PC-9 (cell line): ENCODE measurements at regions not wholly inside any gene's neighbourhood (a gene's known extent, or its start where the extent isn't known, plus 50 kb on each side); places are given as distances from the start of the nearest gene placed in this dataset.
A peak's percentile ranks its signal among the peaks of the same experiment; 100 is the strongest.

ENCODE experiments used
- BruUV-seq: library from RNA; stranded (reverse); fragments of 400-500 nt; replicated peaks from 2 replicates; lab custom pipeline; 2021; lab: Mats Ljungman, UMichigan
- CTCF ChIA-PET: fragments of 300-600 bp; sonication (Branson Sonifier 250); formaldehyde crosslinking; loops from one replicate; lab custom pipeline; 2022; ENCODE audit warnings: antibody characterized with exemption; lab: Charles Lee
- POLR2A ChIA-PET: fragments of 300-600 bp; sonication (Branson Sonifier 250); formaldehyde crosslinking; loops from one replicate; lab custom pipeline; 2022; ENCODE audit warnings: antibody characterized with exemption; ENCODE audit not compliant: unreplicated experiment; lab: Charles Lee
- DNase-seq, 2 experiments: peaks; one replicate each; pipeline versions ENCODE4 v3.0.0 to v3.0.0-alpha.2; 2015 to 2022; ENCODE audit warnings: mixed read lengths in 1 of 2
- H2AFZ ChIP-seq: fragments of 200-600 bp; sonication (generic); 2 replicates; pipeline ENCODE4 v1.8.1; 2017; ENCODE audit warnings: antibody characterized with exemption
- H3F3A ChIP-seq: fragments of 200-600 bp; sonication (generic); 2 replicates; pipeline ENCODE4 v1.8.1; 2017; ENCODE audit warnings: antibody characterized with exemption, mild to moderate bottlenecking, low read depth; ENCODE audit not compliant: insufficient read depth
- H3K27ac ChIP-seq: fragments of 200-600 bp; sonication (generic); 2 replicates; pipeline ENCODE4 v1.6.1; 2016; ENCODE audit warnings: mixed run types
- H3K27me3 ChIP-seq: fragments of 200-600 bp; sonication (generic); 2 replicates; pipeline ENCODE4 v1.6.1; 2016; ENCODE audit warnings: low read depth, mixed run types; ENCODE audit not compliant: insufficient read depth
- H3K36me3 ChIP-seq: fragments of 200-600 bp; sonication (generic); 2 replicates; pipeline ENCODE4 v1.6.1; 2016; ENCODE audit warnings: low read depth, mixed run types
- H3K4me1 ChIP-seq: fragments of 200-600 bp; sonication (generic); replicated peaks from 2 replicates; pipeline ENCODE4 v1.6.1; 2016; ENCODE audit warnings: mixed run types; ENCODE audit not compliant: insufficient read depth
- H3K4me2 ChIP-seq: fragments of 200-600 bp; sonication (generic); 2 replicates; pipeline ENCODE4 v1.6.1; 2017; ENCODE audit warnings: mixed run types
- H3K4me3 ChIP-seq: fragments of 200-600 bp; sonication (generic); 2 replicates; pipeline ENCODE4 v1.6.1; 2016; ENCODE audit warnings: mixed run types
- H3K79me2 ChIP-seq: fragments of 200-600 bp; sonication (generic); 2 replicates; pipeline ENCODE4 v1.6.1; 2017; ENCODE audit warnings: low read depth, mixed run types
- H3K9me2 ChIP-seq: fragments of 200-600 bp; sonication (generic); 2 replicates; pipeline ENCODE4 v1.8.1; 2017; ENCODE audit warnings: mild to moderate bottlenecking; ENCODE audit not compliant: insufficient read depth
- H3K9me3 ChIP-seq: fragments of 200-600 bp; sonication (generic); 2 replicates; pipeline ENCODE4 v1.8.1; 2016; ENCODE audit warnings: low read depth; ENCODE audit not compliant: insufficient read depth
- H4K20me1 ChIP-seq: fragments of 200-600 bp; sonication (generic); 2 replicates; pipeline ENCODE4 v1.8.1; 2017; ENCODE audit not compliant: insufficient read depth
- EZH2 ChIP-seq: fragments of 200-600 bp; sonication (generic); IDR thresholded peaks from 2 replicates; pipeline ENCODE4 v1.8.0; 2017; ENCODE audit warnings: antibody characterized with exemption, low read depth
- intact Hi-C: fragments of 100-400 bp; cut with micrococcal nuclease; formaldehyde crosslinking; loops from one replicate; pipeline ENCODE4 v1.10.0; 2022; ENCODE audit not compliant: unreplicated experiment
- TF ChIP-seq, protein P1 (sequence below): fragments of 200-600 bp; sonication (generic); conservative IDR thresholded peaks from 2 replicates; pipeline ENCODE4 v1.6.1; 2017; ENCODE audit warnings: mixed run types, antibody characterized with exemption, mild to moderate bottlenecking, moderate library complexity

DNA sequence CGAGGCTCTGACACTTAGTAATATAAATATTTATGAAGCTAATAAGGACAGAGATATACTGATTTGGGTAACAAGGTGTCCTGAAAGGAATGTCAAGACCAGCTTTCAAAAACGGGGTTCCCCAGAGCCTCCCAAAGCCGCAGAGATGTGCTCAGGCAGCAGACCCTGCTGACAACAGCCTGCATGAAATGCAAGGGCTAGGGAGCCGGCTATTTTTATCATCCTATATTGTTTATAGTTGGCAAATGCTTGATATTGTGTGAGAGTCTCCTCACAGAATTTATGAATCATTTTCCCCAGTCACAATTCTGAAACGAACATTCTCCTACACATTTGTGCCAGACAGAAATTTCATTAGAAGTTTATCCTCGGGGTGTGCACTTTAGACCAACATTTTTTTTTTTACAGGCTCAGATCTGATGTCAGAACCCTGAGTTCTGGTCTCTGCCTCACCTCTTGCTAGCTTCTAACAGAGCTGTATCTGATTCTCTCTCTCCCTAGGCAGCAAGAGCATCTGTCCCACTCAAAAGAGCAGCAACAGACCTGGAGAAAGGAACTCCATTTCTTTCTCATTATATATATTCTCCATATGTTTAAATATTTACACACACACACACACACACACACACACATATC is 302.3 kb upstream of the PLD5 start:
- ChIA-PET POLR2A (no interaction called here), CTCF (no interaction called here)
- DNase-seq = no peak
- TF ChIP-seq, protein P1, sequence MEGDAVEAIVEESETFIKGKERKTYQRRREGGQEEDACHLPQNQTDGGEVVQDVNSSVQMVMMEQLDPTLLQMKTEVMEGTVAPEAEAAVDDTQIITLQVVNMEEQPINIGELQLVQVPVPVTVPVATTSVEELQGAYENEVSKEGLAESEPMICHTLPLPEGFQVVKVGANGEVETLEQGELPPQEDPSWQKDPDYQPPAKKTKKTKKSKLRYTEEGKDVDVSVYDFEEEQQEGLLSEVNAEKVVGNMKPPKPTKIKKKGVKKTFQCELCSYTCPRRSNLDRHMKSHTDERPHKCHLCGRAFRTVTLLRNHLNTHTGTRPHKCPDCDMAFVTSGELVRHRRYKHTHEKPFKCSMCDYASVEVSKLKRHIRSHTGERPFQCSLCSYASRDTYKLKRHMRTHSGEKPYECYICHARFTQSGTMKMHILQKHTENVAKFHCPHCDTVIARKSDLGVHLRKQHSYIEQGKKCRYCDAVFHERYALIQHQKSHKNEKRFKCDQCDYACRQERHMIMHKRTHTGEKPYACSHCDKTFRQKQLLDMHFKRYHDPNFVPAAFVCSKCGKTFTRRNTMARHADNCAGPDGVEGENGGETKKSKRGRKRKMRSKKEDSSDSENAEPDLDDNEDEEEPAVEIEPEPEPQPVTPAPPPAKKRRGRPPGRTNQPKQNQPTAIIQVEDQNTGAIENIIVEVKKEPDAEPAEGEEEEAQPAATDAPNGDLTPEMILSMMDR = no peak
- intact Hi-C loops = no loop called here
- H2AFZ ChIP-seq = no peak overlapping the region
- no peaks in the 10 kb centered on the region for H3K9me2 ChIP-seq
- H3K27ac ChIP-seq = no peak overlapping the region
- no peak overlapping the region for H3K4me2 ChIP-seq
- H3K27me3 ChIP-seq = no peaks in the 10 kb centered on the region; the same call in 1 of the 2 replicates
- no TSS peak for BruUV-seq
- H3F3A ChIP-seq = no peaks in the 10 kb centered on the region
- H3K36me3 ChIP-seq = no peaks in the 10 kb centered on the region
- no peaks in the 10 kb centered on the region for H3K79me2 ChIP-seq
- no peaks in the 10 kb centered on the region for H3K9me3 ChIP-seq
- H3K4me3 ChIP-seq = no peak overlapping the region
- H4K20me1 ChIP-seq = no peaks in the 10 kb centered on the region
- peaks cover 18% of the 10 kb centered on the region for H3K4me1 ChIP-seq

GRCh38 chr1:242824435-242824834 is 299.9 kb upstream of the PLD5 start:
- CTCF ChIA-PET = no interaction called here
- no peaks in the 10 kb centered on the region for H3K79me2 ChIP-seq
- H3K36me3 ChIP-seq = no peaks in the 10 kb centered on the region
- no peaks in the 10 kb centered on the region for H3K27me3 ChIP-seq
- H3K4me3 ChIP-seq = no peak overlapping the region
- no peaks in the 10 kb centered on the region for H4K20me1 ChIP-seq
- H3K9me2 ChIP-seq = no peaks in the 10 kb centered on the region
- H3K4me1 ChIP-seq = peaks cover 18% of the 10 kb centered on the region
- 0 out of 2 replicates have a peak overlapping the region, but pooled peaks have one; percentile 28 for H3K27ac ChIP-seq
- H2AFZ ChIP-seq = no peak overlapping the region
- H3F3A ChIP-seq = no peaks in the 10 kb centered on the region
- DNase-seq = peak; percentile 9 to 61
- TF ChIP-seq, protein P1 = no peak
- no peak for TF ChIP-seq EZH2
- POLR2A ChIA-PET = no interaction called here
- intact Hi-C loops = no loop called here
- H3K9me3 ChIP-seq = no peaks in the 10 kb centered on the region
- peak overlapping the region; percentile 18; the same call in 1 of the 2 replicates for H3K4me2 ChIP-seq
- BruUV-seq = no TSS peak

- H3K27ac ChIP-seq = no peak overlapping the region
- H3F3A ChIP-seq = no peaks in the 10 kb centered on the region
- no peak overlapping the region for H3K4me3 ChIP-seq
- BruUV-seq = no TSS peak
- H3K9me2 ChIP-seq = no peaks in the 10 kb centered on the region
- no peaks in the 10 kb centered on the region for H3K36me3 ChIP-seq
- H3K4me2 ChIP-seq = no peak overlapping the region
- TF ChIP-seq, protein P1 = no peak
- ChIA-PET CTCF (no interaction called here), POLR2A (no interaction called here)
- H3K27me3 ChIP-seq = 0 out of 2 replicates have a peak, but pooled peaks cover 5% of the 10 kb centered on the region
- no peak overlapping the region for H2AFZ ChIP-seq
- no peaks in the 10 kb centered on the region for H3K9me3 ChIP-seq
- H3K4me1 ChIP-seq = no peaks in the 10 kb centered on the region
- H3K79me2 ChIP-seq = no peaks in the 10 kb centered on the region
- DNase-seq = no peak
- no peaks in the 10 kb centered on the region for H4K20me1 ChIP-seq
- intact Hi-C loops = no loop called here
Observed at GRCh38 chr1:242813490-242814091, 289.1 kb upstream of the PLD5 start.
